SK-N-MC (cell line): ENCODE measurements at regions not wholly inside any gene's neighbourhood (a gene's known extent, or its start where the extent isn't known, plus 50 kb on each side); places are given as distances from the start of the nearest gene placed in this dataset.

Source experiments
- EZH2 ChIP-seq: fragments of 200-600 bp; sonication (generic); IDR thresholded peaks from one replicate; pipeline ENCODE4 v1.6.1; 2017; ENCODE audit warnings: antibody characterized with exemption
- POLR2AphosphoS5 ChIP-seq: IDR thresholded peaks from 2 replicates; pipeline ENCODE4 v1.6.1; 2012; ENCODE audit warnings: mild to moderate bottlenecking, low read depth, low read length, borderline replicate concordance

DNA sequence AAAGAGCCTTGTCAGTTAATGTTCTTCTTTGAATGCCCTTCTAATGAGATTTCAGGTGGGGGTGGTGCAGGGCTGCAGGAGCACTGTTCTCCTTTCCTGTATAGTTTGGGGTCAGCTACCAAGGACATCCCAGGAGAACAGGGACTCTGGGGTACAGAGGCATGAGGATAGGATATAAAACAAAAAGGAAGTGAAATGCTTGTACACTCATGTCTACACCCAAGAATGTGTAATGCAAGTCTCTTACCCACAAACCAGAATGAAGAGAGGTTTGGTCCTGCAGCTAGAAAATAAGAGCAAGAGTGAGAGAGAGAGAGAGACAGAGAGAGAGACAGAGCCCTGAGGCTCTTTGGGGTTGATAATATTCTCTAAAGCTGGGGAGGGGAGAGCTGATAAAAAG is 151.8 kb upstream of the KCTD1 start:
- TF ChIP-seq POLR2AphosphoS5 (no peak), EZH2 (no peak)
